Transverse colon (tissue), 4 donors: ENCODE measurements at regions not wholly inside any gene's neighbourhood (a gene's known extent, or its start where the extent isn't known, plus 50 kb on each side); places are given as distances from the start of the nearest gene placed in this dataset.
A peak's percentile ranks its signal among the peaks of the same experiment; 100 is the strongest.
"Not testable (repeated sequence)": the region's sequence is repeated elsewhere in the genome, so short reads cannot be mapped to it uniquely, and the experiment has no call there.

Source experiments
- DNase-seq: peaks from one replicate; pipeline ENCODE4 v3.0.0-alpha.2; 2019
- H3K27ac ChIP-seq, 4 donors: fragments of 200-600 bp; sonication (generic); 2 replicates each; pipeline ENCODE4 v1.5.1; 2016 to 2018; ENCODE audit warnings: inconsistent platforms in 4 of 4
- H3K27me3 ChIP-seq: fragments of 200-600 bp; sonication (generic); 2 replicates; pipeline ENCODE4 v1.5.1; 2017; ENCODE audit warnings: inconsistent platforms
- H3K36me3 ChIP-seq, 4 donors: fragments of 200-600 bp; sonication (generic); 2 replicates each; pipeline ENCODE4 v1.5.1; 2017 to 2019; ENCODE audit warnings: inconsistent platforms in 4 of 4
- H3K4me1 ChIP-seq, 4 donors: fragments of 200-600 bp; sonication (generic); 2 replicates each; pipeline ENCODE4 v1.5.1; 2017 to 2020; ENCODE audit warnings: inconsistent platforms in 4 of 4
- H3K4me3 ChIP-seq, 4 donors: fragments of 200-600 bp; sonication (generic); 1 replicate in 1 of 4; 2 replicates in 3 of 4; pipeline versions ENCODE4 v1.5.1 to v1.6.1; 2017 to 2019; ENCODE audit warnings: inconsistent platforms in 4 of 4
- H3K9me3 ChIP-seq, 2 donors: fragments of 200-600 bp; sonication (generic); 2 replicates each; pipeline ENCODE4 v1.5.1; 2017 to 2019; ENCODE audit warnings: inconsistent platforms in 2 of 2
- CTCF ChIP-seq, 5 experiments: fragments of 200-600 bp in 3 of 5; fragments of 450-650 bp in 2 of 5; sonication (generic) in 3 of 5; IDR thresholded peaks; 1 replicate in 2 of 5; 2 replicates in 3 of 5; pipeline ENCODE4 v1.5.1; 2016 to 2017; ENCODE audit warnings: antibody characterized with exemption in 5 of 5, inconsistent platforms in 3 of 5, mild to moderate bottlenecking in 2 of 5, moderate library complexity in 1 of 5
- EP300 ChIP-seq: sonication (generic); formaldehyde crosslinking; IDR thresholded peaks from one replicate; pipeline ENCODE4 v1.6.1; 2017; ENCODE audit warnings: antibody characterized with exemption, low read depth
- POLR2A ChIP-seq: fragments of 450-650 bp; IDR thresholded peaks from one replicate; pipeline ENCODE4 v1.6.1; 2016; ENCODE audit warnings: antibody characterized with exemption, mild to moderate bottlenecking, moderate library complexity
- POLR2AphosphoS5 ChIP-seq, 3 donors: sonication (generic); formaldehyde crosslinking; IDR thresholded peaks; one replicate each; pipeline ENCODE4 v1.6.1; 2016; ENCODE audit warnings: antibody characterized with exemption in 3 of 3
- WGBS, 2 donors: methylation state at CpG; one replicate each; pipeline ENCODE4 v1.1.5; 2018; ENCODE audit warnings: low coverage in 1 of 2; 5-methylcytosine and 5-hydroxymethylcytosine counted together
- in situ Hi-C, 4 donors: fragments of 200-750 bp; cut with MboI; loops; one replicate each; pipeline versions ENCODE4 v1.15.0 to v1.15.1; 2017; ENCODE audit warnings: low sequenced_read_pairs in 3 of 4, low pct_ligation_motif_present in 1 of 4, low pct_unique_long_range_greater_than_20kb in 1 of 4
- intact Hi-C: fragments of 100-400 bp; cut with DNase I; formaldehyde crosslinking; loops from one replicate; pipeline ENCODE4 v1.15.1; 2023; ENCODE audit warnings: low total_unique reads

GRCh38 chr6:106744781-106745180 is 115.4 kb downstream of the QRSL1 start:
- Histone ChIP-seq H3K27ac (peak overlapping the region; percentile 76 to 84 (median 80)), H3K4me3 (no peak overlapping the region), H3K27me3 (no peaks in the 10 kb centered on the region), H3K36me3 (no peaks in the 10 kb centered on the region), H3K9me3 (no peaks in the 10 kb centered on the region), H3K4me1 (peaks cover 0 to 76% (median 25%) of the 10 kb centered on the region in 4 donors)
- in situ Hi-C loops (no loop called here), intact Hi-C loops (no loop called here)
- 78 to 100% methylated on average over 1 to 2 of the region's 2 CpGs for WGBS, 2 donors
- no peak for TF ChIP-seq EP300
- no peak for TF ChIP-seq POLR2A
- TF ChIP-seq POLR2AphosphoS5 (IDR thresholded peaks at IDR 0.05), result no peak
- TF ChIP-seq CTCF (IDR thresholded peaks at IDR 0.05), result no peak
- no peak for DNase-seq

- H3K9me3 ChIP-seq, intact Hi-C loops, DNase-seq, H3K4me3 ChIP-seq, H3K36me3 ChIP-seq, H3K27me3 ChIP-seq, in situ Hi-C loops: not testable (repeated sequence)
- WGBS, 2 donors, result 52% methylated on average over 2 of the region's 2 CpGs; no CpG with 5 or more reads in 1 of the 2 donors
- peak overlapping the region; percentile 79 to 81 (median 80) for H3K27ac ChIP-seq
- peaks cover 0 to 80% (median 25%) of the 10 kb centered on the region in 4 donors for H3K4me1 ChIP-seq
Observed at GRCh38 chr6:106744029-106744428, 114.7 kb downstream of the QRSL1 start.

GRCh38 chr6:106743612-106744011 is 114.2 kb downstream of the QRSL1 start:
- WGBS, 2 donors, result 47 to 49% methylated on average over 2 of the region's 2 CpGs
- no peaks in the 10 kb centered on the region for H3K36me3 ChIP-seq
- peaks cover 0 to 76% (median 25%) of the 10 kb centered on the region in 4 donors for H3K4me1 ChIP-seq
- no peak for TF ChIP-seq EP300
- TF ChIP-seq CTCF (IDR thresholded peaks at IDR 0.05), result no peak
- no peak for TF ChIP-seq POLR2AphosphoS5 (IDR thresholded peaks at IDR 0.05)
- no peak for TF ChIP-seq POLR2A
- no peaks in the 10 kb centered on the region for H3K9me3 ChIP-seq
- intact Hi-C loops (no loop called here), in situ Hi-C loops (no loop called here)
- no peak for DNase-seq
- no peaks in the 10 kb centered on the region for H3K27me3 ChIP-seq
- peak overlapping the region; percentile 79 to 81 (median 80) for H3K27ac ChIP-seq
- H3K4me3 ChIP-seq, result no peak overlapping the region

GRCh38 chr6:106740287-106740686 is 110.9 kb downstream of the QRSL1 start:
- TF ChIP-seq POLR2A (no peak), POLR2AphosphoS5 (IDR thresholded peaks at IDR 0.05) (no peak), EP300 (no peak), CTCF (IDR thresholded peaks at IDR 0.05) (no peak)
- 17 to 63% methylated on average over 1 to 3 of the region's 3 CpGs for WGBS, 2 donors
- H3K27me3 ChIP-seq, result no peaks in the 10 kb centered on the region
- intact Hi-C loops (no loop called here), in situ Hi-C loops (no loop called here)
- DNase-seq, result no peak
- H3K4me1 ChIP-seq, result peaks cover 0 to 47% (median 16%) of the 10 kb centered on the region in 4 donors
- H3K27ac ChIP-seq, result peak overlapping the region; percentile 72 to 81 (median 80)
- peaks cover 6 to 8% of the 10 kb centered on the region in 2 donors for H3K9me3 ChIP-seq
- no peaks in the 10 kb centered on the region for H3K36me3 ChIP-seq
- no peak overlapping the region for H3K4me3 ChIP-seq

- no peaks in the 10 kb centered on the region for H3K36me3 ChIP-seq
- H3K27me3 ChIP-seq, result no peaks in the 10 kb centered on the region
- in situ Hi-C loops (no loop called here), intact Hi-C loops (no loop called here)
- H3K27ac ChIP-seq, result no peak overlapping the region
- WGBS, 2 donors, result 82 to 88% methylated on average over 2 to 5 of the region's 5 CpGs
- TF ChIP-seq EP300 (no peak), POLR2AphosphoS5 (IDR thresholded peaks at IDR 0.05) (no peak), POLR2A (no peak), CTCF (IDR thresholded peaks at IDR 0.05) (no peak)
- peaks cover 8 to 9% of the 10 kb centered on the region in 2 donors for H3K9me3 ChIP-seq
- H3K4me3 ChIP-seq, result no peak overlapping the region
- no peak for DNase-seq
- peaks cover 0 to 38% (median 14%) of the 10 kb centered on the region in 4 donors for H3K4me1 ChIP-seq
Observed at GRCh38 chr6:106739387-106739786, 110.0 kb downstream of the QRSL1 start.
